ENCODE measurements at regions not wholly inside any gene's neighbourhood (a gene's known extent, or its start where the extent isn't known, plus 50 kb on each side); places are given as distances from the start of the nearest gene placed in this dataset.

DNA sequence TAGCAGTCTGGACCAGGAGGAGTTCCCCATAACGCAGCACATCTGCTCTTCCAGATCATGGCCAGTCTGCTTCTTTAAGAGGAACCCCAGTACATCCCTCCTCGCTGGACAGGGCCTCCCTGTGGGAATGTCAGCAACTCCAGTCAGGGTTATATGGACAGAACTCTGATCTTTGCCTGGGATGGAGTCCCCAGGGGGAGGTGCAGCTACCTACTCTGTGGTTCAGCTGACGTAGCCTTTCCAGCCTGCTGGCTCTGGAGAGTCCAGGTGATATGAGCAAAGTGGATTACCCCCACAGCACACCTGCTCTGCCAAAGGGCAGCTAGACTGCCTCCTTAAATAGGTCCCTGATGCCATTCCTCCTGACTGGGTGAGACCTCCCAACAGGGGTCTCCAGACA, 417.1 kb upstream of the EPHA3 start:
- TF ChIP-seq POLR2A (IDR thresholded peaks at IDR 0.05) (no peak), EP300 (IDR thresholded peaks at IDR 0.05) (no peak)
- TF ChIP-seq, protein P1, sequence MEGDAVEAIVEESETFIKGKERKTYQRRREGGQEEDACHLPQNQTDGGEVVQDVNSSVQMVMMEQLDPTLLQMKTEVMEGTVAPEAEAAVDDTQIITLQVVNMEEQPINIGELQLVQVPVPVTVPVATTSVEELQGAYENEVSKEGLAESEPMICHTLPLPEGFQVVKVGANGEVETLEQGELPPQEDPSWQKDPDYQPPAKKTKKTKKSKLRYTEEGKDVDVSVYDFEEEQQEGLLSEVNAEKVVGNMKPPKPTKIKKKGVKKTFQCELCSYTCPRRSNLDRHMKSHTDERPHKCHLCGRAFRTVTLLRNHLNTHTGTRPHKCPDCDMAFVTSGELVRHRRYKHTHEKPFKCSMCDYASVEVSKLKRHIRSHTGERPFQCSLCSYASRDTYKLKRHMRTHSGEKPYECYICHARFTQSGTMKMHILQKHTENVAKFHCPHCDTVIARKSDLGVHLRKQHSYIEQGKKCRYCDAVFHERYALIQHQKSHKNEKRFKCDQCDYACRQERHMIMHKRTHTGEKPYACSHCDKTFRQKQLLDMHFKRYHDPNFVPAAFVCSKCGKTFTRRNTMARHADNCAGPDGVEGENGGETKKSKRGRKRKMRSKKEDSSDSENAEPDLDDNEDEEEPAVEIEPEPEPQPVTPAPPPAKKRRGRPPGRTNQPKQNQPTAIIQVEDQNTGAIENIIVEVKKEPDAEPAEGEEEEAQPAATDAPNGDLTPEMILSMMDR (IDR thresholded peaks at IDR 0.05) = no peak
